ENCODE measurements at regions not wholly inside any gene's neighbourhood (a gene's known extent, or its start where the extent isn't known, plus 50 kb on each side); places are given as distances from the start of the nearest gene placed in this dataset.
"Not testable (repeated sequence)": the region's sequence is repeated elsewhere in the genome, so short reads cannot be mapped to it uniquely, and the experiment has no call there.

DNA sequence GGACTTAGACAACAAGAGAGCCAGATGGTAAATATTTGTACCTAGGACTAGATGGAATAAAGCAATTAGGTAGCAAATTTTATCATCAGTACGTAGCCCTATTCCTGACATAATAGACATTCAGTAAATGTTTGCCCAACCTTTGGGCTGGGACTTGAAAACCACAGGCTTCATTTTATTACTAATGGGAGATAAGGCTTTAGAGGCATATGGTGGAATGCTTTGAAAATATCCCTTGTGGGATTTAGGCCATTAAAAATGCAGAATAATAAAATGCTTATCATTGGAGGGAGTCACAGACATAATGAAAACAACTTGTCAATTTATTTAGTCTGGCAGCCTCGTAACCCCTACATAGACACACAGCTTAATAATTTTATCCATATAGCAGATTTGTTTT, 296.1 kb upstream of the SPAG17 start:
- H3K27ac ChIP-seq = no peak overlapping the region

GRCh38 chr1:118479351-118479750, 294.3 kb upstream of the SPAG17 start:
- Histone ChIP-seq H4K20me1 (ENCODE audit: insufficient read depth) (no peaks in the 10 kb centered on the region), H3K4me1 (ENCODE audit: insufficient read depth) (no peaks in the 10 kb centered on the region), H3K27ac (no peak overlapping the region), H3F3A (ENCODE audit: insufficient read depth) (no peaks in the 10 kb centered on the region), H3K9ac (no peak overlapping the region), H3K79me2 (ENCODE audit: insufficient read depth) (no peaks in the 10 kb centered on the region), H3K4me3 (no peak overlapping the region), H3K27me3 (replicated peaks; ENCODE audit: insufficient read depth) (no peaks in the 10 kb centered on the region), H3K9me3 (ENCODE audit: low read depth) (no peaks in the 10 kb centered on the region), H3K36me3 (ENCODE audit: low read depth) (no peaks in the 10 kb centered on the region), H2AFZ (no peak overlapping the region), H3K9me2 (ENCODE audit: insufficient read depth) (no peaks in the 10 kb centered on the region), H3K4me2 (ENCODE audit: unreplicated experiment) (no peak overlapping the region)
- no peak for DNase-seq
- in situ Hi-C loops (cut with MboI) = no loop called here
- TF ChIP-seq EZH2 (IDR thresholded peaks at IDR 0.05; ENCODE audit: insufficient read depth, poor library complexity, severe bottlenecking) (no peak), EZH2phosphoT487 (IDR thresholded peaks at IDR 0.05; ENCODE audit: insufficient read depth, low read depth) (no peak)
- WGBS, 2 experiments (ENCODE audit: low coverage in 1 of 2, low lambda C conversion rate in 2 of 2, missing lambda C conversion rate in 2 of 2) = 71 to 77% methylated on average over 3 of the region's 3 CpGs

More for the DNA sequence above, 296.1 kb upstream of the SPAG17 start:
- no peaks in the 10 kb centered on the region; the same call in 1 of the 2 replicates for H3K27me3 ChIP-seq (replicated peaks; ENCODE audit: insufficient read depth)
- in situ Hi-C loops (cut with MboI) = no loop called here
- H3K9ac ChIP-seq = no peak overlapping the region
- no peaks in the 10 kb centered on the region for H3K9me2 ChIP-seq (ENCODE audit: insufficient read depth)
- no peaks in the 10 kb centered on the region for H3K9me3 ChIP-seq (ENCODE audit: low read depth)
- DNase-seq = no peak
- no peaks in the 10 kb centered on the region for H3K4me1 ChIP-seq (ENCODE audit: insufficient read depth)
- H3K4me3 ChIP-seq = no peak overlapping the region
- H3K4me2 ChIP-seq (ENCODE audit: unreplicated experiment) = no peak overlapping the region
- whole genome bisulfite sequencing, 2 experiments (ENCODE audit: low coverage in 1 of 2, low lambda C conversion rate in 2 of 2, missing lambda C conversion rate in 2 of 2) = 26 to 28% methylated on average over 2 of the region's 2 CpGs
- H4K20me1 ChIP-seq (ENCODE audit: insufficient read depth) = no peaks in the 10 kb centered on the region
- no peaks in the 10 kb centered on the region for H3F3A ChIP-seq (ENCODE audit: insufficient read depth)
- H2AFZ ChIP-seq = no peak overlapping the region
- TF ChIP-seq EZH2 (IDR thresholded peaks at IDR 0.05; ENCODE audit: insufficient read depth, poor library complexity, severe bottlenecking) (no peak), EZH2phosphoT487 (IDR thresholded peaks at IDR 0.05; ENCODE audit: insufficient read depth, low read depth) (no peak)
- H3K79me2 ChIP-seq (ENCODE audit: insufficient read depth) = no peaks in the 10 kb centered on the region
- H3K36me3 ChIP-seq (ENCODE audit: low read depth) = no peaks in the 10 kb centered on the region

GRCh38 chr1:118473825-118474224, 288.8 kb upstream of the SPAG17 start:
- in situ Hi-C loops (cut with MboI) = no loop called here
- no peak for DNase-seq
- no peaks in the 10 kb centered on the region for H3K4me1 ChIP-seq (ENCODE audit: insufficient read depth)
- 6 to 11% methylated on average over 4 of the region's 4 CpGs for WGBS, 2 experiments (ENCODE audit: low coverage in 1 of 2, low lambda C conversion rate in 2 of 2, missing lambda C conversion rate in 2 of 2)
- no peaks in the 10 kb centered on the region for H4K20me1 ChIP-seq (ENCODE audit: insufficient read depth)
- no peak overlapping the region for H2AFZ ChIP-seq
- H3K36me3 ChIP-seq (ENCODE audit: low read depth) = no peaks in the 10 kb centered on the region
- no peaks in the 10 kb centered on the region for H3F3A ChIP-seq (ENCODE audit: insufficient read depth)
- TF ChIP-seq EZH2 (IDR thresholded peaks at IDR 0.05; ENCODE audit: insufficient read depth, poor library complexity, severe bottlenecking) (no peak), EZH2phosphoT487 (IDR thresholded peaks at IDR 0.05; ENCODE audit: insufficient read depth, low read depth) (no peak)
- H3K27ac ChIP-seq = no peak overlapping the region
- H3K4me3 ChIP-seq = no peak overlapping the region
- H3K9ac ChIP-seq = no peak overlapping the region
- no peaks in the 10 kb centered on the region for H3K79me2 ChIP-seq (ENCODE audit: insufficient read depth)
- H3K27me3 ChIP-seq (replicated peaks; ENCODE audit: insufficient read depth) = no peaks in the 10 kb centered on the region
- no peaks in the 10 kb centered on the region for H3K9me3 ChIP-seq (ENCODE audit: low read depth)
- no peak overlapping the region for H3K4me2 ChIP-seq (ENCODE audit: unreplicated experiment)
- H3K9me2 ChIP-seq (ENCODE audit: insufficient read depth) = no peaks in the 10 kb centered on the region

DNA sequence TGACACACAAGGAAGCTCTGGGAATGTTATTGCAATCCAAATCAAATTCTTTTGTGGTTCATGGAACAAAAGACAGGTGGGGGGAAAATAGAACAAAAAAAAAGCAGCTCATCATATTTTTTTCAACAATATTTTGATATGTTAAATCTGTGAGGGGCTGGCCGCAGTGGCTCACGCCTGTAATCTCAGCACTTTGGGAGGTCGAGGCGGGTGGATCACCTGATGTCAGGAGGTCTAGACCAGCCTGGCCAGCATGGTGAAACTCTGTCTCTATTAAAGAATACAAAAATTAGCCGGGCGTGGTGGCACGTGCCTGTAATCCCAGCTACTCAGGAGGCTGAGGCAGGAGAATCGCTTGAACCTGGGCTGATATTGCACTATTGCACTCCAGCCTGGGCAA, 279.4 kb upstream of the SPAG17 start:
- DNase-seq; H3K4me1 ChIP-seq (ENCODE audit: insufficient read depth); H3K4me2 ChIP-seq (ENCODE audit: unreplicated experiment); H3K9me3 ChIP-seq (ENCODE audit: low read depth); H2AFZ ChIP-seq; H3F3A ChIP-seq (ENCODE audit: insufficient read depth); in situ Hi-C loops (cut with MboI); H3K27me3 ChIP-seq (replicated peaks; ENCODE audit: insufficient read depth); H3K79me2 ChIP-seq (ENCODE audit: insufficient read depth); H3K4me3 ChIP-seq; H3K9ac ChIP-seq; H3K9me2 ChIP-seq (ENCODE audit: insufficient read depth); H3K27ac ChIP-seq; H3K36me3 ChIP-seq (ENCODE audit: low read depth); H4K20me1 ChIP-seq (ENCODE audit: insufficient read depth): not testable (repeated sequence)
- 62% methylated on average over 8 of the region's 8 CpGs for WGBS, 2 experiments (ENCODE audit: low coverage in 1 of 2, low lambda C conversion rate in 2 of 2, missing lambda C conversion rate in 2 of 2)

- no peak for DNase-seq
- H3F3A ChIP-seq (ENCODE audit: insufficient read depth) = no peaks in the 10 kb centered on the region
- H3K27ac ChIP-seq = no peak overlapping the region
- TF ChIP-seq EZH2phosphoT487 (IDR thresholded peaks at IDR 0.05; ENCODE audit: insufficient read depth, low read depth) (no peak), EZH2 (IDR thresholded peaks at IDR 0.05; ENCODE audit: insufficient read depth, poor library complexity, severe bottlenecking) (no peak)
- no peaks in the 10 kb centered on the region for H3K36me3 ChIP-seq (ENCODE audit: low read depth)
- H3K9ac ChIP-seq = no peak overlapping the region
- H3K9me3 ChIP-seq (ENCODE audit: low read depth) = no peaks in the 10 kb centered on the region
- no peak overlapping the region for H3K4me2 ChIP-seq (ENCODE audit: unreplicated experiment)
- no peaks in the 10 kb centered on the region for H3K79me2 ChIP-seq (ENCODE audit: insufficient read depth)
- no peak overlapping the region for H3K4me3 ChIP-seq
- in situ Hi-C loops (cut with MboI) = no loop called here
- no peaks in the 10 kb centered on the region for H3K27me3 ChIP-seq (replicated peaks; ENCODE audit: insufficient read depth)
- no peaks in the 10 kb centered on the region for H3K9me2 ChIP-seq (ENCODE audit: insufficient read depth)
- no peak overlapping the region for H2AFZ ChIP-seq
- no peaks in the 10 kb centered on the region for H4K20me1 ChIP-seq (ENCODE audit: insufficient read depth)
- H3K4me1 ChIP-seq (ENCODE audit: insufficient read depth) = no peaks in the 10 kb centered on the region
Measured at GRCh38 chr1:118461154-118461553, 276.1 kb upstream of the SPAG17 start.

Data from GM23248 (cell line).